ENCODE measurements at regions not wholly inside any gene's neighbourhood (a gene's known extent, or its start where the extent isn't known, plus 50 kb on each side); places are given as distances from the start of the nearest gene placed in this dataset.

DNA sequence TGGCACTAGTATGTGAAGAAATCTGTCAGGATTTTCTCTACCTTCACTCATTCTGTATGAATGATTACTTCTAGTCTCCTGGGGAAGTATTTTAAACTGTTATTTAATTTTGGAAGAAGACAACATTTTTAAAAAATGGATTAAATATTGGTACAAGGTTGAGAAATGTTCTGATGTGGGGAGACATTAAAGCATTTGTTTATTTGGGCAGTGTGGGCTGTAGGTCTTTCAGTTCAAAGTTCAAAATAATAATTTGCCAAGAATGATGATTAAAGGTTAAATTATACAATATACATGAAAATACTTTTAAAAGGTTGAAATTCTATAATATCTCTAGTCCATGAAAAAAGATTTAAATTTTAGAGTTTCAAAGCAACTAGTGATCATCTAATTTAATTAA, 194.7 kb downstream of the NHLRC3 start:
- no peak for DNase-seq (ENCODE audit: low spot score in 2 of 2)
- H3K36me3 ChIP-seq = no peaks in the 10 kb centered on the region
- H3K27ac ChIP-seq = no peak overlapping the region
- H3K4me3 ChIP-seq = no peak overlapping the region
- no peaks in the 10 kb centered on the region for H3K9me3 ChIP-seq
- H3K27me3 ChIP-seq = no peaks in the 10 kb centered on the region
- TF ChIP-seq, protein P1, sequence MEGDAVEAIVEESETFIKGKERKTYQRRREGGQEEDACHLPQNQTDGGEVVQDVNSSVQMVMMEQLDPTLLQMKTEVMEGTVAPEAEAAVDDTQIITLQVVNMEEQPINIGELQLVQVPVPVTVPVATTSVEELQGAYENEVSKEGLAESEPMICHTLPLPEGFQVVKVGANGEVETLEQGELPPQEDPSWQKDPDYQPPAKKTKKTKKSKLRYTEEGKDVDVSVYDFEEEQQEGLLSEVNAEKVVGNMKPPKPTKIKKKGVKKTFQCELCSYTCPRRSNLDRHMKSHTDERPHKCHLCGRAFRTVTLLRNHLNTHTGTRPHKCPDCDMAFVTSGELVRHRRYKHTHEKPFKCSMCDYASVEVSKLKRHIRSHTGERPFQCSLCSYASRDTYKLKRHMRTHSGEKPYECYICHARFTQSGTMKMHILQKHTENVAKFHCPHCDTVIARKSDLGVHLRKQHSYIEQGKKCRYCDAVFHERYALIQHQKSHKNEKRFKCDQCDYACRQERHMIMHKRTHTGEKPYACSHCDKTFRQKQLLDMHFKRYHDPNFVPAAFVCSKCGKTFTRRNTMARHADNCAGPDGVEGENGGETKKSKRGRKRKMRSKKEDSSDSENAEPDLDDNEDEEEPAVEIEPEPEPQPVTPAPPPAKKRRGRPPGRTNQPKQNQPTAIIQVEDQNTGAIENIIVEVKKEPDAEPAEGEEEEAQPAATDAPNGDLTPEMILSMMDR (IDR thresholded peaks at IDR 0.05) = no peak
- TF ChIP-seq POLR2AphosphoS5 (IDR thresholded peaks at IDR 0.05) (no peak), POLR2A (IDR thresholded peaks at IDR 0.05) (no peak)
- no peaks in the 10 kb centered on the region for H3K4me1 ChIP-seq
- intact Hi-C loops (cut with DNase I; ENCODE audit: low total_unique reads) = no loop called here

DNA sequence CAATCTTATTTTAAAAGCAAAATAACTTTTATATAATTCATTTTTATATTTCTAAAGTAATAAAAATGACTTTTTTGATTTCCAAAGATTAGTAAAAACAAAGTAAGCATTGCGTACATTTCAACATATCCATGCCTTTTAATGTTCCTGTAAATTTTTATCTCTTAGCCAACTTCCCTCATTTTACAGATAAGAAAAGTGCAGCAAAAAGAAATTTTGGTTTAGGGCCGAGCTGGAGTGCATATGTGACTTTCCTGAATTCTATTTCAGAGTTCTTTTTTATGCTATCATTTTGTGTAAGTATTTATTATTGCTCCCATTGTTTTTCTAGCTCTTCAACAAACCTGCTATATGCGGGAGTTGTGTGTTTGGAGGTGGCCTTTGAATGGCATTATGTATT, 195.3 kb downstream of the NHLRC3 start:
- DNase-seq (ENCODE audit: low spot score in 2 of 2) = no peak
- Histone ChIP-seq H3K27me3 (no peaks in the 10 kb centered on the region), H3K4me1 (no peaks in the 10 kb centered on the region), H3K4me3 (no peak overlapping the region), H3K27ac (no peak overlapping the region), H3K9me3 (no peaks in the 10 kb centered on the region), H3K36me3 (no peaks in the 10 kb centered on the region)
- intact Hi-C loops (cut with DNase I; ENCODE audit: low total_unique reads) = no loop called here
- no peak for TF ChIP-seq POLR2AphosphoS5 (IDR thresholded peaks at IDR 0.05)
- TF ChIP-seq POLR2A (IDR thresholded peaks at IDR 0.05) = no peak
- TF ChIP-seq, protein P1 (IDR thresholded peaks at IDR 0.05) = no peak

DNA sequence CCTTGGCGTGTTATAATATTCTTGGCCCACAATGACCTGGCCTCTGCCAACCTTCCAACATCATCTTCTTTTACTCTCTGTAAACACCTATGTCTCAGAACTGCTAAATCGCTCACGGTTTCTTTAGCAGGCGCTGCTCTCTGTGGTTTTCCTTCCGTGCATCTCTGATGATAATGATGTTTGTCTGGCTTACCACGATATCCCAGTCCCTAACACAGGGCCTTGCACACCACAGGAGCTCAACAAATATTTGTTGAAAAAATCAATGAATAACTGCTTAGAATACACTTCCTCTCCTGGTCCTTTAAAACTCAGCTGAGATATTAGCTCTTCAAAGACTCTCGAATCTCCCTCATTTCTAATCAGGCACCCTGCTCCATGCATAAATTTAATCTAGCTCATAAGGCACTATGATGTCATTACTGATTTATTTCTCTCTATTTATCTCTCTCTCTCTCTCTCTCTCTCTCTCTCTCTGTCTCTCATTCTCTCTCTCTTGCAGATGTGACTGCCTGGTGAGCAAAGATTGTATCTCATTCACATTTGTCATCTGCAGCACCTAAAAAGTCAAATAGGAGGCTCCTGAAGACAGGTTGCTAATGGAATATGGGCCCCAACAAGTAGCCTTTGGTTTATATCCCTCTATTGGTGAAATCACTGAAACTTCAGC, 206.4 kb downstream of the NHLRC3 start:
- no peak for TF ChIP-seq POLR2A (IDR thresholded peaks at IDR 0.05)
- no peak for TF ChIP-seq POLR2AphosphoS5 (IDR thresholded peaks at IDR 0.05)
- TF ChIP-seq, protein P1 (IDR thresholded peaks at IDR 0.05) = no peak
- no peaks in the 10 kb centered on the region for H3K36me3 ChIP-seq
- no peaks in the 10 kb centered on the region for H3K4me1 ChIP-seq
- no peak overlapping the region for H3K27ac ChIP-seq
- intact Hi-C loops (cut with DNase I; ENCODE audit: low total_unique reads) = no loop called here
- H3K9me3 ChIP-seq = no peaks in the 10 kb centered on the region
- no peak overlapping the region for H3K4me3 ChIP-seq
- DNase-seq (ENCODE audit: low spot score in 2 of 2) = no peak
- H3K27me3 ChIP-seq = no peaks in the 10 kb centered on the region

DNA sequence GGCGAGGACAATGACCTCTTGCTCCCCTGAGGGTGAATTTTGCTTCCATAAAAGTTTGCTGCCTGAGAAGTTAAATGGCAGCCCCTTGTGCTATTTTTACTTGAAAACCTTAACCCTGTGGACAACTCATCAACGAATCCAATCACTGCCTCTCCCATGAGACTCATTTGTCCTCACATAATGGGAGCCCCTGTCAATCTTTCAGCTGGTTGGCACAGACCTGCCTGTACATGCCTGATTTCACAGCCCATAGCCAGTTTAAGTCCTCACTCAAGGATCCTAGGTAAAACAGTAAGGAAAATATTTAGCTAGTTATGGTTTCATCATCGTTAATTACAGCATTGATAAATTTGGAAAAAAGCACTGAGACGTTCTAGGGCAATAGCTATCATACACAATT, 207.4 kb downstream of the NHLRC3 start:
- DNase-seq (ENCODE audit: low spot score in 2 of 2) = no peak
- intact Hi-C loops (cut with DNase I; ENCODE audit: low total_unique reads) = no loop called here
- no peak for TF ChIP-seq POLR2AphosphoS5 (IDR thresholded peaks at IDR 0.05)
- no peak for TF ChIP-seq POLR2A (IDR thresholded peaks at IDR 0.05)
- TF ChIP-seq, protein P1 (IDR thresholded peaks at IDR 0.05) = no peak
- Histone ChIP-seq H3K9me3 (no peaks in the 10 kb centered on the region), H3K4me1 (no peaks in the 10 kb centered on the region), H3K36me3 (no peaks in the 10 kb centered on the region), H3K27ac (no peak overlapping the region), H3K27me3 (no peaks in the 10 kb centered on the region), H3K4me3 (no peak overlapping the region)

DNA sequence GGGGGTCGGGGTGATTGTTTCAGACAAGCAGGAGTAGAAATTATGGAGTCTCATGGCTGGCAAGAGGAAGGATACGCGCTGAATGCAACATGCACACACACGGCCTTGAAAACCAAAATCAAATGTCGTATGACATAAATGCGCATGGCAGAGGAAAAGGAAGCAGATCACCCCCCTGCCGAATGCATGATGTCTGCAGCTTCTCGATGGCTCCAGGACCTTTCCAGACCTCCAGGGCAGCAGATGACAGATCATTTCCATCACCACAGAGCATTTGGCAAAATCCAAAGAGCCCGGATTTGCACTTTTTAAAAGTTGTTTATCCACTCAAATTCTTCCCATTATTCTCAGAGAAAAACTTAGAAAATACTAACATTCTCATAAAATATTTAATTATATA, 211.7 kb downstream of the NHLRC3 start:
- no peaks in the 10 kb centered on the region for H3K9me3 ChIP-seq
- H3K27me3 ChIP-seq = no peaks in the 10 kb centered on the region
- H3K36me3 ChIP-seq = no peaks in the 10 kb centered on the region
- intact Hi-C loops (cut with DNase I; ENCODE audit: low total_unique reads) = no loop called here
- H3K27ac ChIP-seq = no peak overlapping the region
- H3K4me1 ChIP-seq = no peaks in the 10 kb centered on the region
- no peak for DNase-seq (ENCODE audit: low spot score in 2 of 2)
- TF ChIP-seq, protein P1 (IDR thresholded peaks at IDR 0.05) = no peak
- TF ChIP-seq POLR2AphosphoS5 (IDR thresholded peaks at IDR 0.05) = no peak
- no peak for TF ChIP-seq POLR2A (IDR thresholded peaks at IDR 0.05)
- H3K4me3 ChIP-seq = no peak overlapping the region

Data from breast epithelium (tissue), 4 donors.